CD4-positive, CD25-positive, alpha-beta regulatory T cell (primary cell): ENCODE measurements at regions not wholly inside any gene's neighbourhood (a gene's known extent, or its start where the extent isn't known, plus 50 kb on each side); places are given as distances from the start of the nearest gene placed in this dataset.
"Not testable (repeated sequence)": the region's sequence is repeated elsewhere in the genome, so short reads cannot be mapped to it uniquely, and the experiment has no call there.

Experiments
- ATAC-seq, 2 donors: fragments of 150-1000 bp; cut with Tn5 transposase; one replicate each; pipeline ENCODE4 v1.10.0; 2021; ENCODE audit warnings: low read depth in 2 of 2, moderate number of reproducible peaks in 2 of 2, moderate library complexity in 1 of 2
- DNase-seq, 3 donors: peaks; one replicate each; pipeline versions ENCODE4 v3.0.0 to v3.0.0-alpha.2; 2012 to 2022; ENCODE audit warnings: mixed read lengths in 1 of 3
- H3K27ac ChIP-seq: one replicate; pipeline ENCODE4 v1.7.0; 2013; ENCODE audit warnings: mild to moderate bottlenecking, low read length; ENCODE audit not compliant: insufficient read depth, poor library complexity, severe bottlenecking
- H3K27me3 ChIP-seq: one replicate; pipeline ENCODE4 v1.7.0; 2013; ENCODE audit warnings: low read length; ENCODE audit not compliant: control insufficient read depth, insufficient read depth
- H3K36me3 ChIP-seq: one replicate; pipeline ENCODE4 v1.7.0; 2013; ENCODE audit warnings: mild to moderate bottlenecking, low read length, moderate library complexity; ENCODE audit not compliant: control insufficient read depth, insufficient read depth
- H3K4me1 ChIP-seq: 2 replicates; pipeline ENCODE4 v1.7.0; 2013; ENCODE audit warnings: mild to moderate bottlenecking, low read length; ENCODE audit not compliant: insufficient read depth, control insufficient read depth, poor library complexity, severe bottlenecking
- H3K4me3 ChIP-seq: one replicate; pipeline ENCODE4 v1.7.0; 2013; ENCODE audit warnings: low read depth, mild to moderate bottlenecking, low read length, moderate library complexity
- H3K9me3 ChIP-seq, 2 experiments: 1 replicate in 1 of 2; 2 replicates in 1 of 2; pipeline ENCODE4 v1.7.0; 2013; ENCODE audit warnings: low read length in 2 of 2, mild to moderate bottlenecking in 1 of 2, moderate library complexity in 1 of 2; ENCODE audit not compliant: control insufficient read depth in 2 of 2
- H3K27ac Mint-ChIP-seq, 3 donors: one replicate each; pipeline ENCODE4 v1.8.0; 2020 to 2022; ENCODE audit warnings: mild to moderate bottlenecking in 3 of 3, mixed read lengths in 3 of 3, moderate library complexity in 2 of 3
- H3K27me3 Mint-ChIP-seq: one replicate; pipeline ENCODE4 v1.8.0; 2022; ENCODE audit warnings: mild to moderate bottlenecking, mixed read lengths
- H3K36me3 Mint-ChIP-seq: one replicate; pipeline ENCODE4 v1.8.0; 2020; ENCODE audit warnings: mixed read lengths
- H3K4me1 Mint-ChIP-seq, 4 donors: one replicate each; pipeline ENCODE4 v1.8.0; 2020 to 2022; ENCODE audit warnings: mixed read lengths in 4 of 4, mild to moderate bottlenecking in 1 of 4
- H3K4me3 Mint-ChIP-seq, 4 donors: one replicate each; pipeline ENCODE4 v1.8.0; 2020 to 2022; ENCODE audit warnings: mild to moderate bottlenecking in 4 of 4, mixed read lengths in 4 of 4, moderate library complexity in 3 of 4
- H3K9me3 Mint-ChIP-seq, 7 donors: one replicate each; pipeline ENCODE4 v1.8.0; 2020 to 2022; ENCODE audit warnings: mixed read lengths in 7 of 7, mild to moderate bottlenecking in 3 of 7, moderate library complexity in 2 of 7

GRCh38 chr6:27556406-27556805 is 83.5 kb upstream of the ZNF184 start:
- Mint-ChIP-seq H3K4me3 (no peak overlapping the region), H3K27me3 (peaks cover 95% of the 10 kb centered on the region), H3K27ac (no peak overlapping the region), H3K4me1 (peaks cover 0 to 12% (median 9%) of the 10 kb centered on the region in 4 donors), H3K9me3 (peaks cover 0 to 21% (median 8%) of the 10 kb centered on the region in 7 donors), H3K36me3 (peaks cover 3% of the 10 kb centered on the region)
- Histone ChIP-seq H3K4me1 (peaks cover 4% of the 10 kb centered on the region), H3K36me3 (no peaks in the 10 kb centered on the region), H3K9me3 (peaks cover 3 to 9% of the 10 kb centered on the region in 2 experiments), H3K4me3 (no peak overlapping the region), H3K27me3 (peaks cover 57% of the 10 kb centered on the region), H3K27ac (no peak overlapping the region)
- DNase-seq (no peak), ATAC-seq (no peak)

- H3K4me3 ChIP-seq: no peak overlapping the region
- DNase-seq: peak in 1 of 3 donors; percentile 23
- no peaks in the 10 kb centered on the region for H3K36me3 ChIP-seq
- H3K4me1 Mint-ChIP-seq: peaks cover 0 to 12% (median 8%) of the 10 kb centered on the region in 4 donors
- peaks cover 4% of the 10 kb centered on the region for H3K4me1 ChIP-seq
- no peak overlapping the region for H3K27ac Mint-ChIP-seq
- H3K9me3 Mint-ChIP-seq: peaks cover 0 to 21% (median 11%) of the 10 kb centered on the region in 7 donors
- peaks cover 90% of the 10 kb centered on the region for H3K27me3 Mint-ChIP-seq
- H3K4me3 Mint-ChIP-seq: no peak overlapping the region
- H3K27ac ChIP-seq: no peak overlapping the region
- H3K9me3 ChIP-seq: peaks cover 3 to 8% of the 10 kb centered on the region in 2 experiments
- H3K36me3 Mint-ChIP-seq: peaks cover 3% of the 10 kb centered on the region
- ATAC-seq: no peak
- peaks cover 54% of the 10 kb centered on the region for H3K27me3 ChIP-seq
These were observed 80.4 kb upstream of the ZNF184 start for GRCh38 chr6:27553123-27553904.

- DNase-seq: no peak
- H3K36me3 Mint-ChIP-seq: peaks cover 3% of the 10 kb centered on the region
- H3K27me3 ChIP-seq: peaks cover 61% of the 10 kb centered on the region
- peaks cover 90% of the 10 kb centered on the region for H3K27me3 Mint-ChIP-seq
- H3K4me3 Mint-ChIP-seq: no peak overlapping the region
- H3K36me3 ChIP-seq: no peaks in the 10 kb centered on the region
- H3K9me3 Mint-ChIP-seq: peaks cover 0 to 25% (median 13%) of the 10 kb centered on the region in 7 donors
- H3K4me1 Mint-ChIP-seq: peaks cover 0 to 8% (median 5%) of the 10 kb centered on the region in 4 donors
- no peak overlapping the region for H3K4me3 ChIP-seq
- peaks cover 8 to 16% of the 10 kb centered on the region in 2 experiments for H3K9me3 ChIP-seq
- peaks cover 4% of the 10 kb centered on the region for H3K4me1 ChIP-seq
- no peak for ATAC-seq
- H3K27ac Mint-ChIP-seq: peak overlapping the region in 1 of 3 donors; percentile 70
- H3K27ac ChIP-seq: no peak overlapping the region
These were observed 78.7 kb upstream of the ZNF184 start for GRCh38 chr6:27551607-27552006.

GRCh38 chr6:27550692-27551091 is 77.8 kb upstream of the ZNF184 start:
- Mint-ChIP-seq H3K4me3 (peak overlapping the region in 1 of 4 donors; percentile 27), H3K27me3 (peaks cover 90% of the 10 kb centered on the region), H3K4me1 (peaks cover 0 to 8% (median 5%) of the 10 kb centered on the region in 4 donors), H3K36me3 (peaks cover 3% of the 10 kb centered on the region), H3K9me3 (peaks cover 0 to 27% (median 12%) of the 10 kb centered on the region in 7 donors), H3K27ac (no peak overlapping the region)
- Histone ChIP-seq H3K4me1 (peaks cover 4% of the 10 kb centered on the region), H3K36me3 (no peaks in the 10 kb centered on the region), H3K4me3 (no peak overlapping the region), H3K27ac (no peak overlapping the region), H3K27me3 (peaks cover 67% of the 10 kb centered on the region), H3K9me3 (peaks cover 10 to 25% of the 10 kb centered on the region in 2 experiments)
- no peak for ATAC-seq
- DNase-seq: no peak

- not testable (repeated sequence) for H3K36me3 Mint-ChIP-seq, H3K27ac ChIP-seq, H3K4me3 ChIP-seq, H3K27ac Mint-ChIP-seq, H3K4me1 ChIP-seq, H3K36me3 ChIP-seq, ATAC-seq, DNase-seq
- peaks cover 93% of the 10 kb centered on the region for H3K27me3 Mint-ChIP-seq
- H3K27me3 ChIP-seq: peaks cover 78% of the 10 kb centered on the region
- H3K4me3 Mint-ChIP-seq: peak overlapping the region in 1 of 4 donors; percentile 32
- H3K4me1 Mint-ChIP-seq: peaks cover 6 to 18% (median 15%) of the 10 kb centered on the region in 4 donors
- H3K9me3 Mint-ChIP-seq: peaks cover 0 to 38% (median 13%) of the 10 kb centered on the region in 7 donors
- peaks cover 13 to 35% of the 10 kb centered on the region in 2 experiments for H3K9me3 ChIP-seq
These were observed 76.3 kb upstream of the ZNF184 start for GRCh38 chr6:27549241-27549598.

- H3K36me3 ChIP-seq: no peaks in the 10 kb centered on the region
- H3K9me3 ChIP-seq: peaks cover 15 to 32% of the 10 kb centered on the region in 2 experiments
- no peak overlapping the region for H3K27ac ChIP-seq
- H3K27me3 ChIP-seq: peaks cover 73% of the 10 kb centered on the region
- H3K27me3 Mint-ChIP-seq: peaks cover 92% of the 10 kb centered on the region
- no peaks in the 10 kb centered on the region for H3K36me3 Mint-ChIP-seq
- H3K4me3 ChIP-seq: no peak overlapping the region
- peaks cover 4% of the 10 kb centered on the region for H3K4me1 ChIP-seq
- H3K4me1 Mint-ChIP-seq: peaks cover 6 to 12% (median 9%) of the 10 kb centered on the region in 4 donors
- no peak overlapping the region for H3K4me3 Mint-ChIP-seq
- peaks cover 0 to 29% (median 13%) of the 10 kb centered on the region in 7 donors for H3K9me3 Mint-ChIP-seq
- DNase-seq: peak in 1 of 3 donors; percentile 44
- no peak for ATAC-seq
- H3K27ac Mint-ChIP-seq: no peak overlapping the region
These were observed 74.5 kb upstream of the ZNF184 start for GRCh38 chr6:27547157-27548075.

GRCh38 chr6:27546522-27546921 is 73.6 kb upstream of the ZNF184 start:
- Histone ChIP-seq H3K4me1 (peaks cover 4% of the 10 kb centered on the region), H3K27me3 (peaks cover 76% of the 10 kb centered on the region), H3K9me3 (peaks cover 15 to 37% of the 10 kb centered on the region in 2 experiments), H3K36me3 (no peaks in the 10 kb centered on the region), H3K27ac (no peak overlapping the region), H3K4me3 (no peak overlapping the region)
- Mint-ChIP-seq H3K4me3 (no peak overlapping the region), H3K36me3 (no peaks in the 10 kb centered on the region), H3K27ac (peak overlapping the region in 1 of 3 donors; percentile 58), H3K4me1 (peaks cover 6 to 12% (median 9%) of the 10 kb centered on the region in 4 donors), H3K9me3 (peaks cover 0 to 36% (median 13%) of the 10 kb centered on the region in 7 donors), H3K27me3 (peaks cover 92% of the 10 kb centered on the region)
- DNase-seq: no peak
- no peak for ATAC-seq
